Neuron (in vitro differentiated cells): ENCODE measurements at regions not wholly inside any gene's neighbourhood (a gene's known extent, or its start where the extent isn't known, plus 50 kb on each side); places are given as distances from the start of the nearest gene placed in this dataset.

Experiments
- H2AFZ ChIP-seq: one replicate; pipeline ENCODE4 v1.6.1; 2013; ENCODE audit warnings: low read depth, mild to moderate bottlenecking, inconsistent platforms, low read length, moderate library complexity
- H3K27me3 ChIP-seq: one replicate; pipeline ENCODE4 v1.6.1; 2013; ENCODE audit warnings: low read length; ENCODE audit not compliant: insufficient read depth
- H3K36me3 ChIP-seq: one replicate; pipeline ENCODE4 v1.6.1; 2013; ENCODE audit warnings: low read length; ENCODE audit not compliant: insufficient read depth
- H3K4me1 ChIP-seq: one replicate; pipeline ENCODE4 v1.6.1; 2013; ENCODE audit warnings: low read length; ENCODE audit not compliant: insufficient read depth
- H3K4me3 ChIP-seq: 2 replicates; pipeline ENCODE4 v1.5.1; 2013; ENCODE audit warnings: mild to moderate bottlenecking, low read length, moderate library complexity
- H3K9me3 ChIP-seq: one replicate; pipeline ENCODE4 v1.6.1; 2013; ENCODE audit warnings: low read length

DNA sequence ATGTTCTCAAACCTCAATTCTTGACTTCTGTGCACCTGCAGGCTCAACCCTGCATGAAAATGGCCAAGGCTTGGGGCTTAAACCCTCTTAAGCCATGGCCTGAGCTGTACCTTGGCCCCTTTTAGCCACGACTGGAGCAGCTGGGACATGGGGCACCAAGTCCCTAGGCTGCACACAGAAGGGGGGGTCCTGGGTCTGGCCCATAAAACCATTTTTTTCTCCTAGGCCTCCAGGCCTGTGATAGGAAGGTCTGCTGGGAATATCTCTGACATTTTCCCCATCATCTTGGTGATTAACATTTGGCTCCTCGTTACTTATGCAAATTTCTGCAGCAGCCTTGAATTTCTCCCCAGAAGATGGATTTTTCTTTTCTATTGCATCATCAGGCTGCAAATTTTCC, 119.4 kb upstream of the VGLL2 start:
- Histone ChIP-seq H3K9me3 (no peaks in the 10 kb centered on the region), H2AFZ (no peak overlapping the region), H3K4me3 (no peak overlapping the region), H3K4me1 (no peaks in the 10 kb centered on the region), H3K27me3 (no peaks in the 10 kb centered on the region), H3K36me3 (no peaks in the 10 kb centered on the region)

DNA sequence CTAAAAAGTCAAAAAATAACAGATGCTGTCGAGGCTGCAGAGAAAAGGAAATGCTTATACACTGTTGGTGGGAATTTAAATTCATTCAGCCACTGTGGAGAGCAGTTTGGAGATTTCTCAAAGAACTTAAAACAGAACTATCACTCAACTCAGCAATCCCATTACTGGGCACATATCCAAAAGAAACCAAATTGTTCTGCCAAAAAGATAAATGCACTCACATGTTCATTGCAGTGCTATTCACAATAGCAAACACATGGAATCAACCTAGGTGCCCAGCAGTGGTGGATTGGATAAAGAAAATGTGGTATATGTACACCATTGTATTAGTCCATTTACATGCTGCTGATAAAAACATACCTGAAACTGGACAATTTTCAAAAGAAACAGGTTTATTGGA, 116.0 kb upstream of the VGLL2 start:
- no peaks in the 10 kb centered on the region for H3K4me1 ChIP-seq
- H3K4me3 ChIP-seq = no peak overlapping the region
- H3K36me3 ChIP-seq = no peaks in the 10 kb centered on the region
- no peaks in the 10 kb centered on the region for H3K27me3 ChIP-seq
- no peaks in the 10 kb centered on the region for H3K9me3 ChIP-seq
- no peak overlapping the region for H2AFZ ChIP-seq

DNA sequence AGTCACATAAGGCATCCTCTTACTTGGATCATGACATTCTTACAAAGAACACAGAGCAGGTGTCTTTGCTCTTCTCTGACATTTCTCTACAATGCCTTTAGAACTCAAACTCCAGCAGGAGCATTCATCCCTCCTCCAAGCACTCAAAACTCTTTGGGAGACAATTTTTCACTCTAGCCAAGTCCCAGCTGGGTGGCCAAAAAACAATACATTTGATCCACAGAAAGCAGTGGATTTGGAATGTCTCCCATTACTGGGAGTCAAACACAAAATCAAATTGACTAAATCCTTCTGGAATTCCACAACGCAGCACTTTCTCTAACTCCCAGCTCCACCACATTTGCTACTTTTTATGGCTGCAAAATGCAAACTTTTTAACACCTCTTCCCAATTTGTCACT, 108.6 kb upstream of the VGLL2 start:
- no peak overlapping the region for H2AFZ ChIP-seq
- H3K36me3 ChIP-seq = no peaks in the 10 kb centered on the region
- H3K4me3 ChIP-seq = no peak overlapping the region
- no peaks in the 10 kb centered on the region for H3K9me3 ChIP-seq
- H3K27me3 ChIP-seq = no peaks in the 10 kb centered on the region
- H3K4me1 ChIP-seq = no peaks in the 10 kb centered on the region

DNA sequence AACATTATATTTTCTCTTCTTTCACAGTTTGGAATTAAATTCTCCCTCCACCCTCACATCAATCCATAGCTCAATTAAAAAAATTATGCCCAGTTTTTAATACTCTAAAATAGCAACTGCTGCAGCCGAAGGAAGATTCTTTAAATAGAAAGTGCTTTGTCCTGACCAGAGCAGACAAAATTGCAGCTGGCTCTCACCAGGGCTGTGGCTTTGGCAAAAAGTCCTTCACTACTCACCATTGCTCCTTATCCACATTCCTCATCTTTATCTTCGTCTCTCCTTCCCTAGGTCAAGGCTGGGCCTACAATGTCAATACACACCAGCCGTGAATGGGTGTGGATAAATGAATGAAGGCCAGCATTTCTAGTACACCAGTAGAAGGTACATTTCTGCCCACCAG, 107.9 kb upstream of the VGLL2 start:
- Histone ChIP-seq H2AFZ (no peak overlapping the region), H3K9me3 (no peaks in the 10 kb centered on the region), H3K4me3 (no peak overlapping the region), H3K27me3 (no peaks in the 10 kb centered on the region), H3K36me3 (no peaks in the 10 kb centered on the region), H3K4me1 (no peaks in the 10 kb centered on the region)

DNA sequence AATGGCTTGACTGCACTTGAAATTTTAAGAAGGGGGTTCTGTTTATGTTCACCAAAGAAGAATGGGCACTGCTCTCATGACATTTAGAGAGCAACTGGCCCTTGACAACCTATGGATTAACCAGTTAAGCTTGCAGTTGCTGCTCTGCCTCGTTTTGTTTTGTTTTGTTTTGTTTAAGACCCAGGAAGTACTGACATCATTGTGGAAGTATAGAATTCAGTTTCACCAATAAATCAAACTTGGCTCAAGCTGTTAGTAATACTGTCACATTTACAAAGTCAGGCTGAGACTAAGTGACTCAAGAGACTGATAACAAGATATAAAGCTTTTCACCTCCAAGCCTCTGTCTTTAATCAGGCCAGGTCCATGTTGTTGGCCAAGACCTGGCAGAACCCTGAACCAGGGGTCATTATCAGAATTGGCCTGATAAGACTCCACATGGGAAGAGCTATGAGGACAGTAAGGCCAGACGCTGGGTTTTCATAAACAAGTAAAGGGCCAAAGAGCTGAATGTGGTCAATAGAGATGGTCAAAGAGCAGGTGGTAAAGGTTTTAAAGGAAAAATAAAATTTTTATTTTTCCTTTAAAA, 99.4 kb upstream of the VGLL2 start:
- H3K36me3 ChIP-seq = no peaks in the 10 kb centered on the region
- H3K4me1 ChIP-seq = no peaks in the 10 kb centered on the region
- H3K4me3 ChIP-seq = no peak overlapping the region
- no peaks in the 10 kb centered on the region for H3K27me3 ChIP-seq
- H2AFZ ChIP-seq = no peak overlapping the region
- H3K9me3 ChIP-seq = no peaks in the 10 kb centered on the region

DNA sequence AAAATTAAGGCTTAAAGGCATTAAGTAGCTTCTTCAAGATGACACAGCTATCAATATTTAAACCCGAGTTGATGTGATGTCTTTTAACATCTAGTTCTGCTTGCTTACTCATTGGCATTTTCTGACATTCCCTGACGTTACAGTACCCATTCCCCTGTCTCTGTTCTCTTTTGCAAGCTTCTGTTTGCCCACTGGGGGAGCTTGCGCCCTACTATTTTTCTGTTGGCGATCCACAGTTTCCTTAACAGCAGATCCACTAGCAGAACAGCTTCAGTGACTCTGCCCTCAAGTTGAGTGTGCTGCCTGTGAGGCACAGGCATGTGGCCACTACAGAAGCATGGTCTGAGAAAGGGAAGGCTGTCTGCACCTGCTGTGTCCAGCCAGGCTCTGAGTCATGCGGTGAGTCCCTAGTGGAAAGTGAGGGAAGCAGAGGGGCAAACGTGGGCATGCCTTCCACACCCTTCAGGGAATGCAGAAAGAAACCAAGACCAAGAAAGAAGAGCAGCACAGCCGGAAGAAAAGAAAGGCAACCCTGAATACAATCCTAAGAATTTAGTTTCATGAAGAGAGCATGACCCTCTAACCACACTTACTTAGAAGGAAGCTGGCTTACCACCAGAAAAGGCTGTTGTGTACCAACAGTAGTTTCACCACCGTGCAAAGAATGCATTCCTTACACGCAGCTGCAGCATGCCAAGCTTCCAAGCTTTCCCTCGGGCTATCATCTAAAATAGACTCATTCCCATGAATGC, 97.7 kb upstream of the VGLL2 start:
- Histone ChIP-seq H3K9me3 (no peaks in the 10 kb centered on the region), H2AFZ (no peak overlapping the region), H3K4me1 (no peaks in the 10 kb centered on the region), H3K4me3 (no peak overlapping the region), H3K36me3 (no peaks in the 10 kb centered on the region), H3K27me3 (no peaks in the 10 kb centered on the region)

DNA sequence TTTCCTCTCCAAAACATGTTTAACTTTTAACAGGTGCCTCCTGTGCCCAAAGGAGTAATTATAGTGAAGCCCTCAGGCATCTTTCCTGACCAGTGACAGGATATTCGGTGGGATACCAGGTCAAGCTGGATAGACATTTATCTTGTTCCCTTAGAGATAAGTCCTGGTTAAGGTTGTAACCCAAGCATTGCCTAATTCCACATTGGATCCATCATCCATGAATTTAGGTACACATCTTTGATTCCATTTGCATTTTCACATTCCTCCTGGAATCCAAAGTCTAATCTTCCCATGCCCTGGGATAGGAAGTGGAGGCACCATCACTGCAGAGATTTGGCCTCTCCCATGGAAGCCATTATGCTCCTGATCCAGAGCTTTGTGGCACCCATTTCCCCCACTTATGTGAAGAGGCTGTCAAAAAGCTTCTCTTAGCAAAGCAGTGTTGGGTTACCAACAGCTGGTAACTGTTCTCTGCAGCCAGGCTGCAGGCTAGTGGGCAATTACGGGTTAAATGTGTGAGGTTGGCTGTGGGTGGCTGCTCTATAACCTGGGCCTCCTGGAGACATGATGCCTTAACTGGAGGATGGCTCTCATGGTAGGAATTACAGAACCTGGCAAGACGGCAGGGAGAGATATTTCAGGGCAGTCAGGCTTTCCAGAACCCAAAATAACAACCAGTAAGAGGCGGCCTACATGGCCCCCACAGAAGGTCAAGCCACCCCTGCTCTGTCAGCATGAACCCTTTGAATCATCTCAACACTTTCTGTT, 96.9 kb upstream of the VGLL2 start:
- H2AFZ ChIP-seq = no peak overlapping the region

DNA sequence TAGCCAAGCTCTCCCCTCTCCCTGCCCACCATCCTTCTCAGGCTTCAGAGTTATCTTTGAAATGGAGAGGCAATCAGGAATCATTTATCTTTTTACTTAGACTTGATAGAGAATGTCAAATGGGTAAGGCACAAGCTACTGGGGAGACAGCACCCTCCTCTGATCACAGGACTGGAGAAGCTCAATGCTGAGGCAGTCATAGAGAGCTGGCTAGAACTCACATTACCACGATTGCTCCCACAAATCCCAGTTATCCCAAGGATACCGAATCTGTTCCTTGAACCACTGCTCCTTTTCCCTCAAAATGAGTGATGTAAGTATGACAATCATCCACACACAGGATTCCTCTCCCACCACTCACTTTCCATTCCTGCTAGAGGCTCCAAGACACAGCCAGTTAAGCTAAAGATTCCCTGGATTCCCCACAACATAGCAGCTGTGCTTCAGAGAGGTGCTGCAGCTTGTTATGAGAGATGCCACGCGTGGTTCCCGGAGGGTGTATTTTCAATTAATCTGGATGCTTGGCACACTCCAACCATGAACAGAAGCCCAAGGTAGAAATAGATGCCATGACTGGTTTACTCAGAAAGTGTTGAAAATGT, 96.2 kb upstream of the VGLL2 start:
- Histone ChIP-seq H2AFZ (no peak overlapping the region), H3K27me3 (no peaks in the 10 kb centered on the region), H3K36me3 (no peaks in the 10 kb centered on the region), H3K4me1 (no peaks in the 10 kb centered on the region), H3K4me3 (no peak overlapping the region), H3K9me3 (no peaks in the 10 kb centered on the region)

More for the DNA sequence above, 96.9 kb upstream of the VGLL2 start:
- Histone ChIP-seq H3K27me3 (no peaks in the 10 kb centered on the region), H3K4me1 (no peaks in the 10 kb centered on the region), H3K36me3 (no peaks in the 10 kb centered on the region), H3K4me3 (no peak overlapping the region), H3K9me3 (no peaks in the 10 kb centered on the region)

DNA sequence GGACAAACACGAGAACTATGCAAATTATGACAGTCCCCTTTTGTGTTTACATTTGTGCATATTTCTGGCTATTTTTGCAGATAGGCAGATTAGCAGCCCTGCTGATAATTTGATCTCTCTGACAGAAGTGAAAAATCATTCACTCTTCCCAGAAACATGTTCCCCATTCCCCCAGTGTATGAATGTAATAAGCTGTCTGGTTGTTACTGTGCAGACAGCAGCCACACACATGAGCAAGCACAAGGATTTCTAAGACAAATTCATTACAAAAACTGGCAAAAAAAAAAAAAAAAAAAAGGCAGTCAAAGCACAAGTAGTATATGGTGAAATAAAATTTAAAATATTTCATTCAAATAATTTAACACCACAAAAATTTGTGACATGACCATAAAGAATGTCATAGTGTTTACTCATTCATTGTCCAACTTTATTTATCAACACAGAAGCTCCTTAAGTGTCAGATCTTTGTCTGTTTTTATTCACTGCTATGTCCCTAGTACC, 95.5 kb upstream of the VGLL2 start:
- Histone ChIP-seq H3K4me3 (no peak overlapping the region), H3K27me3 (no peaks in the 10 kb centered on the region), H3K9me3 (no peaks in the 10 kb centered on the region), H3K4me1 (no peaks in the 10 kb centered on the region), H2AFZ (no peak overlapping the region), H3K36me3 (no peaks in the 10 kb centered on the region)

DNA sequence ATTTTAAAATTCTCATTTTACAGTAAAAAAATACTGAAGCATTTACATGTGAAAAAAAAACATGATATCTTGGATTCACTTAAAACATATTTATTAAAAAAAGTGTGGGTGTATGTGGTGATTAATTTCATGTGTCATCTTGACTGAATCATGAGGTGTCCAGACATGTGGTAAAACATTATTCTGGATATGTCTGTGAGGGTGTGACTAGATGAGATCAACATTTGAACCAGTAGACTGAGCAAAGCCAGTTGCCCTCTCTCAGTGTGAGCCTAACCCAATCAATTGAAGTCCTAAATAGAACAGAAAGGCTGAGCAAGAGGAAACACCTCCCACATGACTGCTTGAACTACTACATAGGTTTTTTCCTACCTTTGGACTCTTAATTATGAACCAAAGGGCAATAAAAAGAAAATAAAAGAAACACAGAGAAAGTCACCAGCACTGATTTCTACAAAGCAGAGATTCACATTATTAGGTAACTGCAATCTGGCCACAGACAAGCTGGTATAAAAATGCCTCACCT, 90.5 kb upstream of the VGLL2 start:
- no peaks in the 10 kb centered on the region for H3K9me3 ChIP-seq
- H3K27me3 ChIP-seq = no peaks in the 10 kb centered on the region
- H3K36me3 ChIP-seq = no peaks in the 10 kb centered on the region
- no peak overlapping the region for H3K4me3 ChIP-seq
- H2AFZ ChIP-seq = no peak overlapping the region
- no peaks in the 10 kb centered on the region for H3K4me1 ChIP-seq

DNA sequence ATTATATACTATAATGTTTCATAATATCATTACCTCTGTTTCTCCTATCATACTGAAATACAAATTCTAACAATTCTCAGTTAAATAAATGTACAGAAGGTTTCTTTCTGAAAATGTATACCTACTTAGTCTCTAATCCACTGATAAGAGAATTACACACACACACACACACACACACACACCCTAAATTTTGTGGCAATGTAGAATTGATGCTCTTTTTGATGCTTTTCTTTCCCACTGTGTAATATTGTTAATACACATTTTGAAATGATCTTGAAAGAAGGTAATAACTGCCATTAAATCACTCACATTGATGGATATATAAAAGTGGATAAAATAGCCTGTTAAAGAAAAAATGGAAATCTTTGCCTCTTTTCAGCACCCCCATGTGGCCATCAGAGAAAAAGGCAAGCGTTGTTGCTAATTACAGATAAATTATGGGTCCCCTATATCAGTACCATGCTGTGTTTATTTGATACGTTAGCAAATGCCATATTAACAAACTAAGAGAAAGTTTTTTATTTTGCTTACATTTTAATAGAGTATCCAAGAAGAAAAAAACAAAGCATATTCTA, 76.6 kb upstream of the VGLL2 start:
- no peaks in the 10 kb centered on the region for H3K4me1 ChIP-seq
- H3K27me3 ChIP-seq = no peaks in the 10 kb centered on the region
- no peaks in the 10 kb centered on the region for H3K9me3 ChIP-seq
- H3K4me3 ChIP-seq = no peak overlapping the region
- no peak overlapping the region for H2AFZ ChIP-seq
- H3K36me3 ChIP-seq = no peaks in the 10 kb centered on the region

DNA sequence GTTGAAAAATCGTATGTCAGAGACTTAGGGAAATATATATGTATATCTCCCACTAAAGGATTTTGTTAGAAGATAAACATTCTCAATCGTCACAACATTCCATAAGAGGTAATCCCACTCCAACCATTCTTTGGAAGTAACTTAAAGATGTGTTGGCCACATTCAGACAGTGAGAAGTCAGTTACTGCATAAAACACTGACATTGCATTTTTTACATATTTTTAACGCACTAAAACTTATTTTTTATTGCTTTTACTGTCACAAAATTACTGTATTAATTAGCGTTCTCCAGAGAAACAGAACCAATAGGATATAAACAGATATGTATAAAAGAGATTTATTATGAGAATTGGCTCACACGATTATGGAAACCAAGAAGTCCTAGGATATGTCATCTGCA, 74.3 kb upstream of the VGLL2 start:
- H3K27me3 ChIP-seq = no peaks in the 10 kb centered on the region
- no peaks in the 10 kb centered on the region for H3K36me3 ChIP-seq
- H3K4me1 ChIP-seq = peaks cover 3% of the 10 kb centered on the region
- no peak overlapping the region for H2AFZ ChIP-seq
- H3K4me3 ChIP-seq = no peak overlapping the region
- no peaks in the 10 kb centered on the region for H3K9me3 ChIP-seq
